DND-41 (cell line): ENCODE measurements at regions not wholly inside any gene's neighbourhood (a gene's known extent, or its start where the extent isn't known, plus 50 kb on each side); places are given as distances from the start of the nearest gene placed in this dataset.
A peak's percentile ranks its signal among the peaks of the same experiment; 100 is the strongest.

Source experiments
- CTCF ChIP-seq: IDR thresholded peaks from 2 replicates; pipeline ENCODE4 v1.5.1; 2012; ENCODE audit warnings: borderline replicate concordance, low read length, moderate library complexity, mild to moderate bottlenecking; ENCODE audit not compliant: poor library complexity, severe bottlenecking; ENCODE audit errors: extremely low read depth
- EZH2 ChIP-seq: IDR thresholded peaks from 3 replicates; pipeline ENCODE4 v1.6.1; 2012; ENCODE audit warnings: borderline replicate concordance, low read depth, mild to moderate bottlenecking, moderate library complexity, low read length, inconsistent platforms; ENCODE audit not compliant: severe bottlenecking

GRCh38 chr6:50145125-50145524 lies 95.4 kb upstream of the DEFB112 start:
- TF ChIP-seq CTCF = peak; percentile 53
- no peak for TF ChIP-seq EZH2
